GM19452 (cell line): ENCODE measurements at regions not wholly inside any gene's neighbourhood (a gene's known extent, or its start where the extent isn't known, plus 50 kb on each side); places are given as distances from the start of the nearest gene placed in this dataset.

Experiments used
- ATAC-seq: cut with Tn5 transposase; IDR thresholded peaks from one replicate; pipeline ENCODE4 v1.9.1; 2021; ENCODE audit not compliant: unreplicated experiment

- no peak for ATAC-seq
Measured at GRCh38 chr6:130755368-130756034, 71.7 kb upstream of the SMLR1 start.

- ATAC-seq, result no peak
Measured at GRCh38 chr6:130756824-130757223, 70.4 kb upstream of the SMLR1 start.

- ATAC-seq, result no peak
Measured at GRCh38 chr6:130758813-130759212, 68.4 kb upstream of the SMLR1 start.

GRCh38 chr6:130760006-130760405 lies 67.2 kb upstream of the SMLR1 start:
- no peak for ATAC-seq

- ATAC-seq, result no peak
Measured at GRCh38 chr6:130761286-130761685, 65.9 kb upstream of the SMLR1 start.

- ATAC-seq, result no peak
Measured at GRCh38 chr6:130765181-130765727, 62.0 kb upstream of the SMLR1 start.

- ATAC-seq, result no peak
Measured at GRCh38 chr6:130766239-130767144, 60.7 kb upstream of the SMLR1 start.

GRCh38 chr6:130769861-130770260 lies 57.3 kb upstream of the SMLR1 start:
- ATAC-seq, result no peak

GRCh38 chr6:130771741-130772140 lies 55.5 kb upstream of the SMLR1 start:
- ATAC-seq, result no peak

- ATAC-seq, result no peak
Measured at GRCh38 chr6:130773860-130774259, 53.3 kb upstream of the SMLR1 start.

GRCh38 chr6:130775411-130776012 lies 51.7 kb upstream of the SMLR1 start:
- no peak for ATAC-seq

- ATAC-seq, result peak; percentile 89
Measured at GRCh38 chr6:130776287-130776925, 50.8 kb upstream of the SMLR1 start.
